ENCODE measurements at regions not wholly inside any gene's neighbourhood (a gene's known extent, or its start where the extent isn't known, plus 50 kb on each side); places are given as distances from the start of the nearest gene placed in this dataset.

- TF ChIP-seq, protein P1, sequence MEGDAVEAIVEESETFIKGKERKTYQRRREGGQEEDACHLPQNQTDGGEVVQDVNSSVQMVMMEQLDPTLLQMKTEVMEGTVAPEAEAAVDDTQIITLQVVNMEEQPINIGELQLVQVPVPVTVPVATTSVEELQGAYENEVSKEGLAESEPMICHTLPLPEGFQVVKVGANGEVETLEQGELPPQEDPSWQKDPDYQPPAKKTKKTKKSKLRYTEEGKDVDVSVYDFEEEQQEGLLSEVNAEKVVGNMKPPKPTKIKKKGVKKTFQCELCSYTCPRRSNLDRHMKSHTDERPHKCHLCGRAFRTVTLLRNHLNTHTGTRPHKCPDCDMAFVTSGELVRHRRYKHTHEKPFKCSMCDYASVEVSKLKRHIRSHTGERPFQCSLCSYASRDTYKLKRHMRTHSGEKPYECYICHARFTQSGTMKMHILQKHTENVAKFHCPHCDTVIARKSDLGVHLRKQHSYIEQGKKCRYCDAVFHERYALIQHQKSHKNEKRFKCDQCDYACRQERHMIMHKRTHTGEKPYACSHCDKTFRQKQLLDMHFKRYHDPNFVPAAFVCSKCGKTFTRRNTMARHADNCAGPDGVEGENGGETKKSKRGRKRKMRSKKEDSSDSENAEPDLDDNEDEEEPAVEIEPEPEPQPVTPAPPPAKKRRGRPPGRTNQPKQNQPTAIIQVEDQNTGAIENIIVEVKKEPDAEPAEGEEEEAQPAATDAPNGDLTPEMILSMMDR (IDR thresholded peaks at IDR 0.05; ENCODE audit: unreplicated experiment) = no peak
- no peak for DNase-seq (ENCODE audit: unreplicated experiment)
- intact Hi-C loops (cut with micrococcal nuclease) = no loop called here
- peaks cover 8% of the 10 kb centered on the region for H3K4me1 Mint-ChIP-seq (ENCODE audit: insufficient read depth, unreplicated experiment)
- no TSS peak for BruUV-seq (replicated peaks)
- H3K27me3 Mint-ChIP-seq (ENCODE audit: insufficient read depth, unreplicated experiment) = no peaks in the 10 kb centered on the region
- ChIA-PET POLR2A (no interaction called here), CTCF (interaction anchor here (0.7 to 2.3 kb wide), 3 partner anchors 11 to 179 kb away, joined by 3 to 6 read pairs (median 3); no protein-coding TSS in a partner anchor)
- H3K4me3 Mint-ChIP-seq (ENCODE audit: unreplicated experiment) = no peak overlapping the region
- H3K9me3 Mint-ChIP-seq (ENCODE audit: unreplicated experiment) = no peaks in the 10 kb centered on the region
- H3K36me3 Mint-ChIP-seq (ENCODE audit: insufficient read depth, unreplicated experiment) = no peaks in the 10 kb centered on the region
- no peak overlapping the region for H3K27ac Mint-ChIP-seq (ENCODE audit: low read depth, unreplicated experiment)
These were observed 307.2 kb downstream of the ATP23 start for GRCh38 chr12:58248599-58248998.

DNA sequence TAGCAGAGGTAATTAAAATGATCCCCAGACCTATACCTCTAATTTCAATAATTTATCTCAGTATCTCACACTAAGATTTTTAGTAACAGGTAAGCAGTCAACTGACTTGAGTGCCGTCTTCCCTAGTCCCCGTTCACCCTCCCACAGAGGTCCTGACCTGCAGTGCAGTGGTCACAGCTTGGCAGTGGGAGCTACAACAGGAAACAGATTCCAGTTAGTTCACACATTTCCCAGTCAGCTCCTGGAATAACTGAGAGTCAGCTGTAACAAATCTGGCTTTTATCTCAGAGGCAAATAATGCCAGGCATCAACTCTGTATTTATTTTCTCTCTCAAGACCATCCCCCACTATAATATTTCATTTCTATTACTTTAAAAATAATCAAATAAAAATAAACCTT is 308.2 kb downstream of the ATP23 start:
- intact Hi-C loops (cut with micrococcal nuclease) = no loop called here
- no peaks in the 10 kb centered on the region for H3K9me3 Mint-ChIP-seq (ENCODE audit: unreplicated experiment)
- CTCF ChIA-PET = no interaction called here
- POLR2A ChIA-PET = interaction anchor here (0.7 kb wide), 1 partner anchor 185 kb away, joined by 3 read pairs; no protein-coding TSS in a partner anchor
- TF ChIP-seq, protein P1 (IDR thresholded peaks at IDR 0.05; ENCODE audit: unreplicated experiment) = no peak
- no TSS peak for BruUV-seq (replicated peaks)
- peaks cover 12% of the 10 kb centered on the region for H3K4me1 Mint-ChIP-seq (ENCODE audit: insufficient read depth, unreplicated experiment)
- no peak overlapping the region for H3K27ac Mint-ChIP-seq (ENCODE audit: low read depth, unreplicated experiment)
- H3K36me3 Mint-ChIP-seq (ENCODE audit: insufficient read depth, unreplicated experiment) = no peaks in the 10 kb centered on the region
- DNase-seq (ENCODE audit: unreplicated experiment) = no peak
- no peaks in the 10 kb centered on the region for H3K27me3 Mint-ChIP-seq (ENCODE audit: insufficient read depth, unreplicated experiment)
- H3K4me3 Mint-ChIP-seq (ENCODE audit: unreplicated experiment) = no peak overlapping the region

GRCh38 chr12:58250077-58250476 is 308.7 kb downstream of the ATP23 start:
- no peaks in the 10 kb centered on the region for H3K27me3 Mint-ChIP-seq (ENCODE audit: insufficient read depth, unreplicated experiment)
- H3K4me3 Mint-ChIP-seq (ENCODE audit: unreplicated experiment) = no peak overlapping the region
- ChIA-PET POLR2A (interaction anchor here (0.7 kb wide), 1 partner anchor 186 kb away, joined by 3 read pairs; no protein-coding TSS in a partner anchor), CTCF (no interaction called here)
- intact Hi-C loops (cut with micrococcal nuclease) = no loop called here
- no peak overlapping the region for H3K27ac Mint-ChIP-seq (ENCODE audit: low read depth, unreplicated experiment)
- DNase-seq (ENCODE audit: unreplicated experiment) = no peak
- no TSS peak for BruUV-seq (replicated peaks)
- H3K36me3 Mint-ChIP-seq (ENCODE audit: insufficient read depth, unreplicated experiment) = no peaks in the 10 kb centered on the region
- peaks cover 12% of the 10 kb centered on the region for H3K4me1 Mint-ChIP-seq (ENCODE audit: insufficient read depth, unreplicated experiment)
- TF ChIP-seq, protein P1 (IDR thresholded peaks at IDR 0.05; ENCODE audit: unreplicated experiment) = no peak
- no peaks in the 10 kb centered on the region for H3K9me3 Mint-ChIP-seq (ENCODE audit: unreplicated experiment)

DNA sequence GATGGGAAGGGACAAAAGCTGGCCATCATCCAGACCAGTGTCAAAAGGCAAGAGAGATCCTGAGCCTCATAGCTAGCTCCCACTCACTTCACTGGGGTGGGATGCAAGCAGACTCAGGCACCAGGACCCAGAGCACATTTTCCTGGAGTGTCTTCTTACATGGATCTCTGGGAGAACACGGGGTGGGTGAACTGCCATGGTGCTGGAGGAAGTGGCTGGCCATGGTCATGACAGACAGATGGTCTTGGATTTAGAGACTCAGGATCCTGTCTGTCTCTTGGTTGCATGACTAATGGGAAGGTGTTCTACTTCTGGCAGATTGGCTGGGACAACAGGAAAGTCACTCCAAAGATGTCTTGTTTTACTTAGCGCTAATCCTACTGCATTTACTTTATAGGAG is 311.5 kb downstream of the ATP23 start:
- Mint-ChIP-seq H3K4me1 (ENCODE audit: insufficient read depth, unreplicated experiment) (peaks cover 12% of the 10 kb centered on the region), H3K9me3 (ENCODE audit: unreplicated experiment) (no peaks in the 10 kb centered on the region), H3K4me3 (ENCODE audit: unreplicated experiment) (no peak overlapping the region), H3K27ac (ENCODE audit: low read depth, unreplicated experiment) (no peak overlapping the region), H3K36me3 (ENCODE audit: insufficient read depth, unreplicated experiment) (no peaks in the 10 kb centered on the region), H3K27me3 (ENCODE audit: insufficient read depth, unreplicated experiment) (no peaks in the 10 kb centered on the region)
- CTCF ChIA-PET = interaction anchor here (1.6 kb wide), 1 partner anchor 10 kb away, joined by 5 read pairs; no protein-coding TSS in a partner anchor
- POLR2A ChIA-PET = interaction anchor here (0.6 to 1.1 kb wide), 2 partner anchors 11 to 345 kb away, joined by 3 read pairs; no protein-coding TSS in a partner anchor
- intact Hi-C loops (cut with micrococcal nuclease) = no loop called here
- BruUV-seq (replicated peaks) = no TSS peak
- TF ChIP-seq, protein P1 (IDR thresholded peaks at IDR 0.05; ENCODE audit: unreplicated experiment) = no peak
- no peak for DNase-seq (ENCODE audit: unreplicated experiment)

Measured in MCF 10A (cell line).